Adrenal gland (tissue), 9 donors: ENCODE measurements at regions not wholly inside any gene's neighbourhood (a gene's known extent, or its start where the extent isn't known, plus 50 kb on each side); places are given as distances from the start of the nearest gene placed in this dataset.

Source experiments
- DNase-seq, 7 donors: peaks; one replicate each; pipeline ENCODE4 v3.0.0-alpha.2; 2019 to 2020
- H3K27ac ChIP-seq, 5 donors: fragments of 200-600 bp; sonication (generic) in 4 of 5; 1 replicate in 3 of 5; 2 replicates in 2 of 5; pipeline versions ENCODE4 v1.5.1 to v1.8.0; 2016 to 2020; ENCODE audit warnings: mild to moderate bottlenecking in 1 of 5
- H3K27me3 ChIP-seq: fragments of 200-600 bp; 2 replicates; pipeline ENCODE4 v1.8.0; 2021
- H3K36me3 ChIP-seq, 2 donors: fragments of 200-600 bp; replicated peaks in 1 of 2; 1 replicate in 1 of 2; 2 replicates in 1 of 2; pipeline versions ENCODE4 v1.5.1 to v1.8.0; 2018 to 2022
- H3K4me1 ChIP-seq, 2 donors: fragments of 200-600 bp; replicated peaks in 1 of 2; 1 replicate in 1 of 2; 2 replicates in 1 of 2; pipeline versions ENCODE4 v1.5.1 to v1.8.0; 2018 to 2021
- H3K4me3 ChIP-seq, 4 donors: fragments of 200-600 bp; sonication (generic) in 3 of 4; one replicate each; pipeline ENCODE4 v1.5.1; 2016 to 2018
- H3K9me3 ChIP-seq, 3 donors: fragments of 200-600 bp; sonication (generic) in 1 of 3; replicated peaks in 1 of 3; 1 replicate in 2 of 3; 2 replicates in 1 of 3; pipeline versions ENCODE4 v1.5.1 to v1.8.0; 2016 to 2021
- CTCF ChIP-seq, 6 experiments: fragments of 450-650 bp in 4 of 6; fragments of 200-600 bp in 2 of 6; sonication (generic) in 1 of 6; IDR thresholded peaks; 1 replicate in 5 of 6; 2 replicates in 1 of 6; pipeline versions ENCODE4 v1.5.1 to v1.8.0; 2016 to 2021; ENCODE audit warnings: antibody characterized with exemption in 6 of 6, mild to moderate bottlenecking in 2 of 6, moderate library complexity in 1 of 6
- POLR2A ChIP-seq, 2 donors: fragments of 450-650 bp; IDR thresholded peaks; one replicate each; pipeline ENCODE4 v1.6.1; 2017; ENCODE audit warnings: antibody characterized with exemption in 2 of 2, mild to moderate bottlenecking in 2 of 2, moderate library complexity in 1 of 2
- WGBS, 4 donors: extraction: QIAGEN DNeasy Blood & Tissue Kit in 2 of 4; methylation state at CpG; one replicate each; pipeline versions ENCODE4 v1.1.5 to v1.1.7; 2013 to 2017; 5-methylcytosine and 5-hydroxymethylcytosine counted together
- intact Hi-C, 2 donors: fragments of 100-400 bp; cut with DNase I; formaldehyde crosslinking; loops; one replicate each; pipeline versions ENCODE4 v1.14.1 to v1.15.0; 2022 to 2023
- donor health status: healthy with polysubstance abuse.
- donor health status: Bipolar disorder and iron deficiency.
- donor health status: DM: yes; HTN: yes; CAD: no.
- donor health status: DM: no; HTN: no; CAD: no.
- donor health status: DM: no; HTN: no; CAD: no.

- H3K27ac ChIP-seq, result no peak overlapping the region
- TF ChIP-seq POLR2A (IDR thresholded peaks at IDR 0.05) (no peak), CTCF (IDR thresholded peaks at IDR 0.05) (no peak)
- intact Hi-C loops, result no loop called here
- 58 to 68% (median 63%) methylated on average over 9 of the region's 9 CpGs for WGBS, 4 donors
- H3K36me3 ChIP-seq, result no peaks in the 10 kb centered on the region
- no peaks in the 10 kb centered on the region for H3K9me3 ChIP-seq
- H3K4me1 ChIP-seq, result no peaks in the 10 kb centered on the region
- no peaks in the 10 kb centered on the region for H3K27me3 ChIP-seq
- no peak for DNase-seq
- H3K4me3 ChIP-seq, result no peak overlapping the region
Measured at GRCh38 chr10:6755781-6756460, 175.8 kb upstream of the PRKCQ start.

- Histone ChIP-seq H3K36me3 (no peaks in the 10 kb centered on the region), H3K27ac (no peak overlapping the region), H3K4me1 (peaks cover 0 to 8% of the 10 kb centered on the region in 2 donors), H3K27me3 (no peaks in the 10 kb centered on the region), H3K9me3 (no peaks in the 10 kb centered on the region), H3K4me3 (no peak overlapping the region)
- intact Hi-C loops, result no loop called here
- TF ChIP-seq POLR2A (IDR thresholded peaks at IDR 0.05) (no peak), CTCF (IDR thresholded peaks at IDR 0.05) (no peak)
- DNase-seq, result no peak
- WGBS, 4 donors, result 63 to 83% (median 78%) methylated on average over 10 of the region's 10 CpGs
Measured at GRCh38 chr10:6753644-6754043, 173.6 kb upstream of the PRKCQ start.

GRCh38 chr10:6751363-6751762 lies 171.3 kb upstream of the PRKCQ start:
- intact Hi-C loops, result no loop called here
- no peaks in the 10 kb centered on the region for H3K27me3 ChIP-seq
- H3K27ac ChIP-seq, result no peak overlapping the region
- no peak for TF ChIP-seq CTCF (IDR thresholded peaks at IDR 0.05)
- TF ChIP-seq POLR2A (IDR thresholded peaks at IDR 0.05), result no peak
- H3K9me3 ChIP-seq, result no peaks in the 10 kb centered on the region
- WGBS, 4 donors, result 63 to 81% (median 73%) methylated on average over 4 of the region's 4 CpGs
- DNase-seq, result no peak
- H3K4me3 ChIP-seq, result no peak overlapping the region
- H3K36me3 ChIP-seq, result no peaks in the 10 kb centered on the region
- H3K4me1 ChIP-seq, result peaks cover 0 to 10% of the 10 kb centered on the region in 2 donors

GRCh38 chr10:6748981-6749635 lies 169.0 kb upstream of the PRKCQ start:
- intact Hi-C loops, result no loop called here
- no peak for DNase-seq
- H3K9me3 ChIP-seq, result no peaks in the 10 kb centered on the region
- 26 to 37% (median 32%) methylated on average over 5 of the region's 5 CpGs for WGBS, 4 donors
- no peaks in the 10 kb centered on the region for H3K36me3 ChIP-seq
- H3K27ac ChIP-seq, result no peak overlapping the region
- no peak overlapping the region for H3K4me3 ChIP-seq
- no peaks in the 10 kb centered on the region for H3K27me3 ChIP-seq
- TF ChIP-seq POLR2A (IDR thresholded peaks at IDR 0.05) (no peak), CTCF (IDR thresholded peaks at IDR 0.05) (no peak)
- peaks cover 0 to 10% of the 10 kb centered on the region in 2 donors for H3K4me1 ChIP-seq
